ENCODE measurements at regions not wholly inside any gene's neighbourhood (a gene's known extent, or its start where the extent isn't known, plus 50 kb on each side); places are given as distances from the start of the nearest gene placed in this dataset.

- no peaks in the 10 kb centered on the region for H3K9me3 ChIP-seq (ENCODE audit: control insufficient read depth, insufficient read depth, low read depth, low read length)
- no peaks in the 10 kb centered on the region for H3K36me3 ChIP-seq (ENCODE audit: control insufficient read depth in 2 of 2, insufficient read depth in 1 of 2, low read length in 2 of 2)
- ChIA-PET CTCF (interaction anchor here (1.0 kb wide), 1 partner anchor 10 kb away, joined by 4 read pairs; no protein-coding TSS in a partner anchor), POLR2A (no interaction called here)
- TF ChIP-seq ZNF140 (tag by site-specific recombination; IDR thresholded peaks at IDR 0.05) (no peak), GLI4 (tag by site-specific recombination; IDR thresholded peaks at IDR 0.05) (no peak), ZNF776 (tag by site-specific recombination; IDR thresholded peaks at IDR 0.05; ENCODE audit: borderline replicate concordance) (no peak), ZNF670 (tag by site-specific recombination; IDR thresholded peaks at IDR 0.05; ENCODE audit: low read depth) (no peak), EGR2 (tag by site-specific recombination; IDR thresholded peaks at IDR 0.05; ENCODE audit: low read depth) (no peak), ZNF624 (tag by site-specific recombination; IDR thresholded peaks at IDR 0.05) (no peak), WT1 (tag by site-specific recombination; IDR thresholded peaks at IDR 0.05) (no peak), YY2 (tag by site-specific recombination; IDR thresholded peaks at IDR 0.05) (no peak), ZNF549 (tag by site-specific recombination; IDR thresholded peaks at IDR 0.05) (no peak), HOXA7 (CRISPR knock-in tag; IDR thresholded peaks at IDR 0.05; ENCODE audit: borderline replicate concordance) (no peak), ZNF629 (tag by site-specific recombination; IDR thresholded peaks at IDR 0.05) (no peak), ZNF561 (tag by site-specific recombination; IDR thresholded peaks at IDR 0.05; ENCODE audit: borderline replicate concordance) (no peak), ZNF76 (tag by site-specific recombination; IDR thresholded peaks at IDR 0.05; ENCODE audit: borderline replicate concordance, low read depth) (no peak)
- TF ChIP-seq, protein P1, sequence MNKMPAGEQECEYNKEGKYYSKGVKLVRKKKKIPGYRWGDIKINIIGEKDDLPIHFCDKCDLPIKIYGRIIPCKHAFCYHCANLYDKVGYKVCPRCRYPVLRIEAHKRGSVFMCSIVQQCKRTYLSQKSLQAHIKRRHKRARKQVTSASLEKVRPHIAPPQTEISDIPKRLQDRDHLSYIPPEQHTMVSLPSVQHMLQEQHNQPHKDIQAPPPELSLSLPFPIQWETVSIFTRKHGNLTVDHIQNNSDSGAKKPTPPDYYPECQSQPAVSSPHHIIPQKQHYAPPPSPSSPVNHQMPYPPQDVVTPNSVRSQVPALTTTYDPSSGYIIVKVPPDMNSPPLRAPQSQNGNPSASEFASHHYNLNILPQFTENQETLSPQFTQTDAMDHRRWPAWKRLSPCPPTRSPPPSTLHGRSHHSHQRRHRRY (tag by site-specific recombination; IDR thresholded peaks at IDR 0.05): no peak
- TF ChIP-seq, protein P2, sequence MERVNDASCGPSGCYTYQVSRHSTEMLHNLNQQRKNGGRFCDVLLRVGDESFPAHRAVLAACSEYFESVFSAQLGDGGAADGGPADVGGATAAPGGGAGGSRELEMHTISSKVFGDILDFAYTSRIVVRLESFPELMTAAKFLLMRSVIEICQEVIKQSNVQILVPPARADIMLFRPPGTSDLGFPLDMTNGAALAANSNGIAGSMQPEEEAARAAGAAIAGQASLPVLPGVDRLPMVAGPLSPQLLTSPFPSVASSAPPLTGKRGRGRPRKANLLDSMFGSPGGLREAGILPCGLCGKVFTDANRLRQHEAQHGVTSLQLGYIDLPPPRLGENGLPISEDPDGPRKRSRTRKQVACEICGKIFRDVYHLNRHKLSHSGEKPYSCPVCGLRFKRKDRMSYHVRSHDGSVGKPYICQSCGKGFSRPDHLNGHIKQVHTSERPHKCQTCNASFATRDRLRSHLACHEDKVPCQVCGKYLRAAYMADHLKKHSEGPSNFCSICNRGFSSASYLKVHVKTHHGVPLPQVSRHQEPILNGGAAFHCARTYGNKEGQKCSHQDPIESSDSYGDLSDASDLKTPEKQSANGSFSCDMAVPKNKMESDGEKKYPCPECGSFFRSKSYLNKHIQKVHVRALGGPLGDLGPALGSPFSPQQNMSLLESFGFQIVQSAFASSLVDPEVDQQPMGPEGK (tag by site-specific recombination; IDR thresholded peaks at IDR 0.05): no peak
- TF ChIP-seq, protein P3, sequence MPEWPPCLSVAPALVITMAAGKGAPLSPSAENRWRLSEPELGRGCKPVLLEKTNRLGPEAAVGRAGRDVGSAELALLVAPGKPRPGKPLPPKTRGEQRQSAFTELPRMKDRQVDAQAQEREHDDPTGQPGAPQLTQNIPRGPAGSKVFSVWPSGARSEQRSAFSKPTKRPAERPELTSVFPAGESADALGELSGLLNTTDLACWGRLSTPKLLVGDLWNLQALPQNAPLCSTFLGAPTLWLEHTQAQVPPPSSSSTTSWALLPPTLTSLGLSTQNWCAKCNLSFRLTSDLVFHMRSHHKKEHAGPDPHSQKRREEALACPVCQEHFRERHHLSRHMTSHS (tag by site-specific recombination; IDR thresholded peaks at IDR 0.05): no peak
- H3K4me1 ChIP-seq (ENCODE audit: control insufficient read depth, insufficient read depth, low read length): no peaks in the 10 kb centered on the region
- H3K27ac ChIP-seq (ENCODE audit: extremely low read depth, low read depth, low read length): no peak overlapping the region
- H3K4me3 ChIP-seq (ENCODE audit: low read depth, low read length): no peak overlapping the region
These were observed 118.3 kb upstream of the PDE5A start for GRCh38 chr4:119746951-119747350.

DNA sequence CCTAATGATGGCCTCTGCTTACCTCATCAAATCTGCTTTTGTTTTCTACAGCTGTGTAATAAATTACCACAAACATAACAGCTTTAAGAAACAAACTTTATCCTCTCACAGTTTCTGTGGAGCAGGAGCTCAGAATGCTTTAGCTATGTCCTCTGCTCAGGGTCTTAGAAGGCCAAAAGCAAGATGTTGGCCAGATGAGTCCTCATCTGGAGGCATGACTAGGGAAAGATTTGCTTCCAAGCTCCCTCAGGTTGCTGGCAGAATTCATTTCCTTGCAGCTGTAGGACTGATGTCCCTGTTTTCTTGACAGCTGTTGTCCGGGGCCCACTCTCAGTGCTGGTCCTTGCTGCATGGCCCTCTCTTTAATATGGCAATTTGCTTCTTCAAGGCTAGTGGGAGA, 116.7 kb upstream of the PDE5A start:
- ChIA-PET POLR2A (interaction anchor here (1.1 kb wide), 1 partner anchor 12 kb away, joined by 3 read pairs; no protein-coding TSS in a partner anchor), CTCF (interaction anchor here (0.6 to 0.7 kb wide), 2 partner anchors 82 to 279 kb away, joined by 3 to 4 read pairs; no protein-coding TSS in a partner anchor)
- H3K27ac ChIP-seq (ENCODE audit: extremely low read depth, low read depth, low read length): no peak overlapping the region
- no peaks in the 10 kb centered on the region for H3K36me3 ChIP-seq (ENCODE audit: control insufficient read depth in 2 of 2, insufficient read depth in 1 of 2, low read length in 2 of 2)
- no peak overlapping the region for H3K4me3 ChIP-seq (ENCODE audit: low read depth, low read length)
- no peak for TF ChIP-seq SCRT1 (tag by site-specific recombination; IDR thresholded peaks at IDR 0.05; ENCODE audit: borderline replicate concordance)
- no peaks in the 10 kb centered on the region for H3K9me3 ChIP-seq (ENCODE audit: control insufficient read depth, insufficient read depth, low read depth, low read length)
- H3K4me1 ChIP-seq (ENCODE audit: control insufficient read depth, insufficient read depth, low read length): no peaks in the 10 kb centered on the region; the same call in 1 of the 2 replicates

GRCh38 chr4:119744580-119744979, 116.0 kb upstream of the PDE5A start:
- ChIA-PET CTCF (interaction anchor here (0.6 kb wide), 1 partner anchor 81 kb away, joined by 3 read pairs; no protein-coding TSS in a partner anchor), POLR2A (interaction anchor here (1.1 kb wide), 1 partner anchor 11 kb away, joined by 3 read pairs; no protein-coding TSS in a partner anchor)
- H3K27ac ChIP-seq (ENCODE audit: extremely low read depth, low read depth, low read length): no peak overlapping the region
- no peaks in the 10 kb centered on the region for H3K9me3 ChIP-seq (ENCODE audit: control insufficient read depth, insufficient read depth, low read depth, low read length)
- H3K4me3 ChIP-seq (ENCODE audit: low read depth, low read length): no peak overlapping the region
- TF ChIP-seq ZNF600 (tag by site-specific recombination; IDR thresholded peaks at IDR 0.05) (no peak), OVOL3 (tag by site-specific recombination; IDR thresholded peaks at IDR 0.05) (no peak)
- no peaks in the 10 kb centered on the region for H3K36me3 ChIP-seq (ENCODE audit: control insufficient read depth in 2 of 2, insufficient read depth in 1 of 2, low read length in 2 of 2)
- no peaks in the 10 kb centered on the region; the same call in 1 of the 2 replicates for H3K4me1 ChIP-seq (ENCODE audit: control insufficient read depth, insufficient read depth, low read length)

Measured in HEK293 (cell line).